IMR-90 (cell line): ENCODE measurements at regions not wholly inside any gene's neighbourhood (a gene's known extent, or its start where the extent isn't known, plus 50 kb on each side); places are given as distances from the start of the nearest gene placed in this dataset.
"Not testable (repeated sequence)": the region's sequence is repeated elsewhere in the genome, so short reads cannot be mapped to it uniquely, and the experiment has no call there.

Experiments used
- ATAC-seq: fragments of 200-7000 bp; cut with Tn5 transposase; 2 replicates; pipeline ENCODE4 v1.9.1; 2020; ENCODE audit warnings: low read depth, mild to moderate bottlenecking, moderate library complexity
- BruUV-seq: library from RNA; stranded (reverse); fragments of 400-500 nt; replicated peaks from 2 replicates; lab custom pipeline; 2021; lab: Mats Ljungman, UMichigan
- CTCF ChIA-PET: fragments of 300-600 bp; formaldehyde crosslinking; extraction: SDS; loops from one replicate; lab custom pipeline; 2021; ENCODE audit warnings: antibody characterized with exemption; lab: Yijun Ruan, JAX
- POLR2A ChIA-PET: fragments of 300-600 bp; sonication (Branson Sonifier 250); formaldehyde crosslinking; loops from one replicate; lab custom pipeline; 2022; ENCODE audit warnings: antibody characterized with exemption; ENCODE audit not compliant: unreplicated experiment; lab: Charles Lee
- DNase-seq: peaks from one replicate; pipeline ENCODE4 v3.0.0; 2013
- H2AFZ ChIP-seq: replicated peaks from 2 replicates; pipeline ENCODE3; 2013; ENCODE audit warnings: low read length, mild to moderate bottlenecking; ENCODE audit not compliant: poor library complexity
- H2AK5ac ChIP-seq: 2 replicates; pipeline ENCODE4 v1.6.1; 2013; ENCODE audit warnings: low read depth, low read length, inconsistent platforms
- H2AK9ac ChIP-seq: replicated peaks from 2 replicates; pipeline ENCODE3; 2013; ENCODE audit warnings: mild to moderate bottlenecking, low read depth, low read length, moderate library complexity; ENCODE audit not compliant: poor library complexity
- H2BK120ac ChIP-seq: 2 replicates; pipeline ENCODE4 v1.6.1; 2013; ENCODE audit warnings: low read depth, low read length, inconsistent platforms
- H2BK15ac ChIP-seq: 3 replicates; pipeline ENCODE4 v1.6.1; 2013; ENCODE audit warnings: low read depth, low read length, inconsistent platforms
- H2BK20ac ChIP-seq: 2 replicates; pipeline ENCODE4 v1.6.1; 2013; ENCODE audit warnings: low read depth, mild to moderate bottlenecking, inconsistent platforms, low read length, moderate library complexity
- H2BK5ac ChIP-seq: 2 replicates; pipeline ENCODE4 v1.6.1; 2013; ENCODE audit warnings: mild to moderate bottlenecking, low read depth, low read length, inconsistent platforms; ENCODE audit not compliant: poor library complexity, severe bottlenecking
- H3K14ac ChIP-seq: replicated peaks from 2 replicates; pipeline ENCODE4 v1.6.1; 2013; ENCODE audit warnings: low read depth, low read length, inconsistent platforms
- H3K18ac ChIP-seq: 2 replicates; pipeline ENCODE4 v1.6.1; 2013; ENCODE audit warnings: low read depth, low read length, control low read depth
- H3K23ac ChIP-seq: 2 replicates; pipeline ENCODE4 v1.6.1; 2013; ENCODE audit warnings: low read depth, low read length, inconsistent platforms
- H3K27ac ChIP-seq: 2 replicates; pipeline ENCODE4 v1.5.1; 2013; ENCODE audit warnings: mild to moderate bottlenecking, control low read depth, low read length; ENCODE audit not compliant: insufficient read depth
- H3K27me3 ChIP-seq: 2 replicates; pipeline ENCODE4 v1.6.1; 2013; ENCODE audit warnings: low read length; ENCODE audit not compliant: control insufficient read depth, insufficient read depth
- H3K36me3 ChIP-seq: 2 replicates; pipeline ENCODE4 v1.6.1; 2013; ENCODE audit warnings: low read length, mixed read lengths; ENCODE audit not compliant: control insufficient read depth, insufficient read depth
- H3K4ac ChIP-seq: 2 replicates; pipeline ENCODE4 v1.6.1; 2013; ENCODE audit warnings: low read depth, low read length, inconsistent platforms
- H3K4me1 ChIP-seq: 2 replicates; pipeline ENCODE4 v1.6.1; 2013; ENCODE audit warnings: low read length, mixed read lengths; ENCODE audit not compliant: control insufficient read depth, insufficient read depth
- H3K4me2 ChIP-seq: 2 replicates; pipeline ENCODE4 v1.6.1; 2013; ENCODE audit warnings: low read depth, mild to moderate bottlenecking, control low read depth, low read length, moderate library complexity
- H3K4me3 ChIP-seq: 2 replicates; pipeline ENCODE4 v1.5.1; 2013; ENCODE audit warnings: low read depth, mild to moderate bottlenecking, control low read depth, low read length, moderate library complexity; ENCODE audit not compliant: insufficient read depth
- H3K56ac ChIP-seq: 2 replicates; pipeline ENCODE4 v1.6.1; 2013; ENCODE audit warnings: low read length, inconsistent platforms; ENCODE audit not compliant: insufficient read depth; ENCODE audit errors: extremely low read depth
- H3K79me1 ChIP-seq, 2 experiments: 2 replicates each; pipeline ENCODE4 v1.6.1; 2013; ENCODE audit warnings: low read length in 2 of 2, inconsistent platforms in 1 of 2, low read depth in 1 of 2
- H3K9ac ChIP-seq: 2 replicates; pipeline ENCODE4 v1.6.1; 2013; ENCODE audit warnings: low read depth, low read length, control low read depth
- H3K9me1 ChIP-seq: 2 replicates; pipeline ENCODE4 v1.6.1; 2013; ENCODE audit warnings: low read length, inconsistent platforms; ENCODE audit not compliant: insufficient read depth
- H3K9me3 ChIP-seq: 2 replicates; pipeline ENCODE4 v1.6.1; 2013; ENCODE audit warnings: low read length; ENCODE audit not compliant: control insufficient read depth, insufficient read depth
- H4K20me1 ChIP-seq: 2 replicates; pipeline ENCODE4 v1.6.1; 2013; ENCODE audit warnings: low read length, inconsistent platforms; ENCODE audit not compliant: insufficient read depth
- H4K5ac ChIP-seq: 2 replicates; pipeline ENCODE4 v1.6.1; 2013; ENCODE audit warnings: mild to moderate bottlenecking, low read depth, low read length, control low read depth
- H4K8ac ChIP-seq, 2 experiments: 2 replicates each; pipeline ENCODE4 v1.6.1; 2013; ENCODE audit warnings: low read depth in 2 of 2, low read length in 2 of 2, control low read depth in 1 of 2, inconsistent platforms in 1 of 2
- H4K91ac ChIP-seq: 2 replicates; pipeline ENCODE4 v1.6.1; 2013; ENCODE audit warnings: low read depth, low read length, inconsistent platforms; ENCODE audit not compliant: insufficient read depth
- WGBS, 2 experiments: methylation state at CpG; one replicate each; pipeline versions ENCODE4 v1.1.5 to v1.1.7; 2013; ENCODE audit warnings: missing lambda C conversion rate in 2 of 2; ENCODE audit not compliant: insufficient read length in 1 of 2; ENCODE audit errors: extremely low coverage in 2 of 2; 5-methylcytosine and 5-hydroxymethylcytosine counted together
- dilution Hi-C: fragments of 300-500 bp; cut with HindIII; formaldehyde crosslinking; loops from one replicate; pipeline ENCODE4 v1.14.3; 2018; ENCODE audit warnings: low sequenced_read_pairs; ENCODE audit not compliant: unreplicated experiment
- in situ Hi-C: fragments of 300-500 bp; cut with MboI; formaldehyde crosslinking; loops from 3 replicates; pipeline ENCODE4 v1.14.3; 2019; ENCODE audit warnings: low sequenced_read_pairs, inconsistent platforms, mixed read lengths
- intact Hi-C: fragments of 100-400 bp; cut with micrococcal nuclease; formaldehyde crosslinking; loops from 2 replicates; pipeline ENCODE4 v1.10.0; 2022

GRCh38 chr9:87785315-87785970 is 59.5 kb downstream of the CTSL start:
- POLR2A ChIA-PET, H2BK120ac ChIP-seq, H3K18ac ChIP-seq, in situ Hi-C loops, H4K5ac ChIP-seq, H4K91ac ChIP-seq, H3K79me1 ChIP-seq, H2BK15ac ChIP-seq, H3K36me3 ChIP-seq, dilution Hi-C loops, H4K8ac ChIP-seq, H3K9me1 ChIP-seq, H3K9ac ChIP-seq, DNase-seq, H3K4me2 ChIP-seq, ATAC-seq, CTCF ChIA-PET, H4K20me1 ChIP-seq, BruUV-seq, H3K4ac ChIP-seq, H2AK5ac ChIP-seq, intact Hi-C loops, H3K27ac ChIP-seq, H3K4me3 ChIP-seq, H3K56ac ChIP-seq, H3K23ac ChIP-seq, H2AFZ ChIP-seq, H2BK5ac ChIP-seq, H2AK9ac ChIP-seq, H3K14ac ChIP-seq, H3K9me3 ChIP-seq, H2BK20ac ChIP-seq, H3K4me1 ChIP-seq, H3K27me3 ChIP-seq: not testable (repeated sequence)
- no CpG with 5 or more reads among the region's 8 CpGs for WGBS, 2 experiments
